ENCODE measurements at regions not wholly inside any gene's neighbourhood (a gene's known extent, or its start where the extent isn't known, plus 50 kb on each side); places are given as distances from the start of the nearest gene placed in this dataset.

GRCh38 chr3:152026033-152026556 lies 152.7 kb downstream of the SUCNR1 start:
- Histone ChIP-seq H4K20me1 (no peaks in the 10 kb centered on the region), H3K9me3 (replicated peaks in 1 of 11) (no peaks in the 10 kb centered on the region), H3K4me3 (no peak overlapping the region), H3K27me3 (no peaks in the 10 kb centered on the region), H3K9ac (no peak overlapping the region), H3K4me1 (peaks cover 0 to 10% (median 6%) of the 10 kb centered on the region in 10 experiments; a peak in 8 of 20 replicates), H3K4me2 (no peak overlapping the region), H3K27ac (no peak overlapping the region), H3K36me3 (no peaks in the 10 kb centered on the region)
- no peak for TF ChIP-seq Cebpa-rat (IDR thresholded peaks at IDR 0.05)

- Histone ChIP-seq H3K27me3 (no peaks in the 10 kb centered on the region), H3K4me2 (no peak overlapping the region), H3K27ac (no peak overlapping the region), H3K9ac (no peak overlapping the region), H3K4me3 (no peak overlapping the region), H3K9me3 (replicated peaks in 1 of 11) (peaks cover 0 to 11% (median 0%) of the 10 kb centered on the region in 11 experiments; a peak in 10 of 22 replicates), H3K4me1 (no peaks in the 10 kb centered on the region), H4K20me1 (no peaks in the 10 kb centered on the region), H3K36me3 (no peaks in the 10 kb centered on the region)
- no peak for TF ChIP-seq Cebpa-rat (IDR thresholded peaks at IDR 0.05)
Measured at GRCh38 chr3:152030320-152030719, 156.9 kb downstream of the SUCNR1 start.

- no peak overlapping the region for H3K4me2 ChIP-seq
Measured at GRCh38 chr3:152031321-152031720, 157.9 kb downstream of the SUCNR1 start.

GRCh38 chr3:152037297-152037696 lies 163.9 kb downstream of the SUCNR1 start:
- Histone ChIP-seq H4K20me1 (no peaks in the 10 kb centered on the region), H3K27ac (no peak overlapping the region), H3K4me2 (no peak overlapping the region), H3K36me3 (no peaks in the 10 kb centered on the region), H3K4me3 (no peak overlapping the region), H3K9me3 (replicated peaks in 1 of 11) (peaks cover 20 to 36% (median 31%) of the 10 kb centered on the region in 11 experiments), H3K9ac (no peak overlapping the region), H3K27me3 (no peaks in the 10 kb centered on the region), H3K4me1 (no peaks in the 10 kb centered on the region)
- peak in 1 of 11 experiments; percentile 15; a peak in 1 of 22 replicates for TF ChIP-seq Cebpa-rat (IDR thresholded peaks at IDR 0.05)

More at GRCh38 chr3:152031321-152031720, 157.9 kb downstream of the SUCNR1 start:
- no peak for TF ChIP-seq Cebpa-rat (IDR thresholded peaks at IDR 0.05)
- Histone ChIP-seq H3K9ac (no peak overlapping the region), H3K9me3 (replicated peaks in 1 of 11) (peaks cover 8 to 19% (median 8%) of the 10 kb centered on the region in 11 experiments), H3K27ac (no peak overlapping the region), H4K20me1 (no peaks in the 10 kb centered on the region), H3K4me3 (no peak overlapping the region), H3K36me3 (no peaks in the 10 kb centered on the region), H3K4me1 (no peaks in the 10 kb centered on the region), H3K27me3 (no peaks in the 10 kb centered on the region)

- Histone ChIP-seq H3K9me3 (replicated peaks in 1 of 11) (peaks cover 20 to 36% (median 31%) of the 10 kb centered on the region in 11 experiments), H3K36me3 (no peaks in the 10 kb centered on the region), H3K4me2 (no peak overlapping the region), H3K4me1 (no peaks in the 10 kb centered on the region), H3K4me3 (no peak overlapping the region), H3K27me3 (no peaks in the 10 kb centered on the region), H3K27ac (no peak overlapping the region), H3K9ac (no peak overlapping the region), H4K20me1 (no peaks in the 10 kb centered on the region)
- TF ChIP-seq Cebpa-rat (IDR thresholded peaks at IDR 0.05), result no peak
Measured at GRCh38 chr3:152037953-152038352, 164.5 kb downstream of the SUCNR1 start.

GRCh38 chr3:152038490-152038889 lies 165.0 kb downstream of the SUCNR1 start:
- no peak for TF ChIP-seq Cebpa-rat (IDR thresholded peaks at IDR 0.05)
- no peaks in the 10 kb centered on the region for H3K36me3 ChIP-seq
- H3K4me3 ChIP-seq, result no peak overlapping the region
- no peaks in the 10 kb centered on the region for H4K20me1 ChIP-seq
- H3K27me3 ChIP-seq, result no peaks in the 10 kb centered on the region
- no peaks in the 10 kb centered on the region for H3K4me1 ChIP-seq
- no peak overlapping the region for H3K4me2 ChIP-seq
- H3K9ac ChIP-seq, result no peak overlapping the region
- H3K9me3 ChIP-seq (replicated peaks in 1 of 11), result peaks cover 20 to 36% (median 31%) of the 10 kb centered on the region in 11 experiments
- H3K27ac ChIP-seq, result no peak overlapping the region

- no peaks in the 10 kb centered on the region for H3K4me1 ChIP-seq
Measured at GRCh38 chr3:152039887-152040286, 166.4 kb downstream of the SUCNR1 start.

GRCh38 chr3:152040319-152040718 lies 166.9 kb downstream of the SUCNR1 start:
- Histone ChIP-seq H3K27me3 (no peaks in the 10 kb centered on the region), H3K4me2 (no peak overlapping the region), H3K9ac (no peak overlapping the region), H3K27ac (no peak overlapping the region), H3K36me3 (no peaks in the 10 kb centered on the region), H3K9me3 (replicated peaks in 1 of 11) (peaks cover 20 to 32% (median 27%) of the 10 kb centered on the region in 11 experiments), H3K4me1 (no peaks in the 10 kb centered on the region), H4K20me1 (no peaks in the 10 kb centered on the region), H3K4me3 (no peak overlapping the region)
- TF ChIP-seq Cebpa-rat (IDR thresholded peaks at IDR 0.05), result no peak

More at GRCh38 chr3:152039887-152040286, 166.4 kb downstream of the SUCNR1 start:
- Histone ChIP-seq H3K36me3 (no peaks in the 10 kb centered on the region), H4K20me1 (no peaks in the 10 kb centered on the region), H3K4me2 (no peak overlapping the region), H3K27ac (no peak overlapping the region), H3K9ac (no peak overlapping the region), H3K4me3 (no peak overlapping the region), H3K27me3 (no peaks in the 10 kb centered on the region), H3K9me3 (replicated peaks in 1 of 11) (peaks cover 20 to 32% (median 27%) of the 10 kb centered on the region in 11 experiments)
- no peak for TF ChIP-seq Cebpa-rat (IDR thresholded peaks at IDR 0.05)

- no peak for TF ChIP-seq Cebpa-rat (IDR thresholded peaks at IDR 0.05)
Measured at GRCh38 chr3:152043620-152044019, 170.2 kb downstream of the SUCNR1 start.

GRCh38 chr3:152046280-152046679 lies 172.8 kb downstream of the SUCNR1 start:
- Histone ChIP-seq H3K4me1 (no peaks in the 10 kb centered on the region), H3K36me3 (no peaks in the 10 kb centered on the region), H3K4me3 (no peak overlapping the region), H3K9ac (no peak overlapping the region), H3K9me3 (replicated peaks in 1 of 11) (no peaks in the 10 kb centered on the region), H3K4me2 (no peak overlapping the region), H4K20me1 (no peaks in the 10 kb centered on the region), H3K27me3 (no peaks in the 10 kb centered on the region), H3K27ac (no peak overlapping the region)
- TF ChIP-seq Cebpa-rat (IDR thresholded peaks at IDR 0.05), result no peak

More at GRCh38 chr3:152043620-152044019, 170.2 kb downstream of the SUCNR1 start:
- H4K20me1 ChIP-seq, result no peaks in the 10 kb centered on the region
- H3K4me2 ChIP-seq, result no peak overlapping the region
- peaks cover 0 to 4% (median 2%) of the 10 kb centered on the region in 11 experiments; a peak in 8 of 22 replicates for H3K9me3 ChIP-seq (replicated peaks in 1 of 11)
- no peaks in the 10 kb centered on the region for H3K27me3 ChIP-seq
- H3K9ac ChIP-seq, result no peak overlapping the region
- no peak overlapping the region for H3K4me3 ChIP-seq
- no peaks in the 10 kb centered on the region for H3K4me1 ChIP-seq
- H3K36me3 ChIP-seq, result no peaks in the 10 kb centered on the region
- H3K27ac ChIP-seq, result no peak overlapping the region
